ENCODE measurements at regions not wholly inside any gene's neighbourhood (a gene's known extent, or its start where the extent isn't known, plus 50 kb on each side); places are given as distances from the start of the nearest gene placed in this dataset.

- Histone ChIP-seq H3K4me3 (ENCODE audit: low read length) (no peak overlapping the region), H3K9ac (ENCODE audit: low read length) (no peak overlapping the region), H3F3A (ENCODE audit: insufficient read depth, low read length) (no peaks in the 10 kb centered on the region), H3K4me1 (ENCODE audit: low read length) (peaks cover 5% of the 10 kb centered on the region; the same call in 1 of the 2 replicates), H4K20me1 (ENCODE audit: insufficient read depth, low read length) (no peaks in the 10 kb centered on the region), H2AFZ (ENCODE audit: low read length) (no peak overlapping the region), H3K36me3 (replicated peaks; ENCODE audit: insufficient read depth, low read length) (no peaks in the 10 kb centered on the region), H3K27ac (ENCODE audit: low read length) (no peak overlapping the region), H3K4me2 (ENCODE audit: low read depth, low read length) (no peak overlapping the region), H3K9me3 (replicated peaks; ENCODE audit: insufficient read depth, low read length) (no peaks in the 10 kb centered on the region), H3K79me2 (ENCODE audit: low read length) (no peaks in the 10 kb centered on the region), H3K27me3 (replicated peaks; ENCODE audit: insufficient read depth, low read length) (no peaks in the 10 kb centered on the region), H3K9me2 (replicated peaks; ENCODE audit: insufficient read depth, low read length) (no peaks in the 10 kb centered on the region)
- TF ChIP-seq EZH2phosphoT487 (IDR thresholded peaks at IDR 0.05; ENCODE audit: low read length) (no peak), EZH2 (optimal IDR thresholded peaks at IDR 0.05; ENCODE audit: low read depth, low read length) (no peak), CTCF (IDR thresholded peaks at IDR 0.05; ENCODE audit: low read length) (no peak)
- no peak for DNase-seq
Observed at GRCh38 chr9:13386935-13387733, 107.6 kb upstream of the MPDZ start.

- no peak overlapping the region for H3K4me2 ChIP-seq (ENCODE audit: low read depth, low read length)
- H2AFZ ChIP-seq (ENCODE audit: low read length), result no peak overlapping the region
- H3K36me3 ChIP-seq (replicated peaks; ENCODE audit: insufficient read depth, low read length), result no peaks in the 10 kb centered on the region
- H3K9ac ChIP-seq (ENCODE audit: low read length), result no peak overlapping the region
- peaks cover 5% of the 10 kb centered on the region; the same call in 1 of the 2 replicates for H3K4me1 ChIP-seq (ENCODE audit: low read length)
- H4K20me1 ChIP-seq (ENCODE audit: insufficient read depth, low read length), result no peaks in the 10 kb centered on the region
- DNase-seq, result no peak
- TF ChIP-seq CTCF (IDR thresholded peaks at IDR 0.05; ENCODE audit: low read length), result no peak
- no peaks in the 10 kb centered on the region for H3K79me2 ChIP-seq (ENCODE audit: low read length)
- H3K27ac ChIP-seq (ENCODE audit: low read length), result no peak overlapping the region
- H3K4me3 ChIP-seq (ENCODE audit: low read length), result no peak overlapping the region
- H3K9me3 ChIP-seq (replicated peaks; ENCODE audit: insufficient read depth, low read length), result no peaks in the 10 kb centered on the region
- no peaks in the 10 kb centered on the region for H3K9me2 ChIP-seq (replicated peaks; ENCODE audit: insufficient read depth, low read length)
- no peaks in the 10 kb centered on the region for H3K27me3 ChIP-seq (replicated peaks; ENCODE audit: insufficient read depth, low read length)
- H3F3A ChIP-seq (ENCODE audit: insufficient read depth, low read length), result no peaks in the 10 kb centered on the region
Observed at GRCh38 chr9:13386316-13386715, 106.8 kb upstream of the MPDZ start.

GRCh38 chr9:13383855-13384254, 104.4 kb upstream of the MPDZ start:
- no peaks in the 10 kb centered on the region for H3K36me3 ChIP-seq (replicated peaks; ENCODE audit: insufficient read depth, low read length)
- H3K9me2 ChIP-seq (replicated peaks; ENCODE audit: insufficient read depth, low read length), result no peaks in the 10 kb centered on the region
- H3K4me3 ChIP-seq (ENCODE audit: low read length), result no peak overlapping the region
- H3K79me2 ChIP-seq (ENCODE audit: low read length), result no peaks in the 10 kb centered on the region
- no peak overlapping the region for H2AFZ ChIP-seq (ENCODE audit: low read length)
- H3K9me3 ChIP-seq (replicated peaks; ENCODE audit: insufficient read depth, low read length), result no peaks in the 10 kb centered on the region
- H3K4me2 ChIP-seq (ENCODE audit: low read depth, low read length), result no peak overlapping the region
- peaks cover 5% of the 10 kb centered on the region; the same call in 1 of the 2 replicates for H3K4me1 ChIP-seq (ENCODE audit: low read length)
- no peak overlapping the region for H3K27ac ChIP-seq (ENCODE audit: low read length)
- TF ChIP-seq CTCF (IDR thresholded peaks at IDR 0.05; ENCODE audit: low read length) (no peak), EZH2 (optimal IDR thresholded peaks at IDR 0.05; ENCODE audit: low read depth, low read length) (no peak), EZH2phosphoT487 (IDR thresholded peaks at IDR 0.05; ENCODE audit: low read length) (no peak)
- no peaks in the 10 kb centered on the region for H4K20me1 ChIP-seq (ENCODE audit: insufficient read depth, low read length)
- H3K27me3 ChIP-seq (replicated peaks; ENCODE audit: insufficient read depth, low read length), result no peaks in the 10 kb centered on the region
- no peak overlapping the region for H3K9ac ChIP-seq (ENCODE audit: low read length)
- no peaks in the 10 kb centered on the region for H3F3A ChIP-seq (ENCODE audit: insufficient read depth, low read length)
- DNase-seq, result no peak
